ENCODE measurements at regions not wholly inside any gene's neighbourhood (a gene's known extent, or its start where the extent isn't known, plus 50 kb on each side); places are given as distances from the start of the nearest gene placed in this dataset.
A peak's percentile ranks its signal among the peaks of the same experiment; 100 is the strongest.

- in situ Hi-C loops (cut with MboI; ENCODE audit: low pct_unique_long_range_greater_than_20kb, low sequenced_read_pairs, unreplicated experiment), result no loop called here
- TF ChIP-seq CTCF (IDR thresholded peaks at IDR 0.05; ENCODE audit: extremely low read depth, insufficient read depth, missing control alignments), result no peak
These were observed 67.7 kb upstream of the ANO3 start for GRCh38 chr11:26264266-26264665.

GRCh38 chr11:26268980-26269660 lies 62.8 kb upstream of the ANO3 start:
- DNase-seq (ENCODE audit: low spot score), result no peak
- in situ Hi-C loops (cut with MboI; ENCODE audit: low pct_unique_long_range_greater_than_20kb, low sequenced_read_pairs, unreplicated experiment), result no loop called here
- TF ChIP-seq CTCF (IDR thresholded peaks at IDR 0.05; ENCODE audit: extremely low read depth, insufficient read depth, missing control alignments), result no peak

More at GRCh38 chr11:26264266-26264665, 67.7 kb upstream of the ANO3 start:
- DNase-seq (ENCODE audit: low spot score), result no peak

DNA sequence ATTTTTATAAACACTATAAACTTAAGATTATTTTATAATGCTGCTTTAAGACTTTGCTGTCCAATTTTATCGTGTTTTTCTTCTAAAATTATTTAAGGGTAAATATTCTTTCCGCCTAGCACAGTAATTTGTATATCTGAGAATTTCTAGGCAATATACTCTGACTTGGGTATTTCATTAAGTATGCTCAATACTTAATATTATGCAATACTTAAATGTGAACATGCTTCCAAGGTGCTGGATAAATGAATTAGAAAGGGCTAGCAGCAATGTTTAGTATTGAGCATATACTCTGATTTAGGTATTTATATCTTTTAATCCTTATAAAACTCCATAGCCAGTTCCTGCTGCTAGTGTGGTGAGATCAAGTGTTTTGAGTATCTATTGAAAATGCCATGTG lies 60.3 kb upstream of the ANO3 start:
- in situ Hi-C loops (cut with MboI; ENCODE audit: low pct_unique_long_range_greater_than_20kb, low sequenced_read_pairs, unreplicated experiment), result no loop called here
- no peak for DNase-seq (ENCODE audit: low spot score)
- no peak for TF ChIP-seq CTCF (IDR thresholded peaks at IDR 0.05; ENCODE audit: extremely low read depth, insufficient read depth, missing control alignments)

- in situ Hi-C loops (cut with MboI; ENCODE audit: low pct_unique_long_range_greater_than_20kb, low sequenced_read_pairs, unreplicated experiment), result loop anchor here (25.0 kb wide), 1 partner anchor 885 kb away; no protein-coding TSS in a partner anchor
- peak; percentile 94 for TF ChIP-seq CTCF (IDR thresholded peaks at IDR 0.05; ENCODE audit: extremely low read depth, insufficient read depth, missing control alignments)
- peak; percentile 7 for DNase-seq (ENCODE audit: low spot score)
These were observed 55.0 kb upstream of the ANO3 start for GRCh38 chr11:26276798-26277424.

DNA sequence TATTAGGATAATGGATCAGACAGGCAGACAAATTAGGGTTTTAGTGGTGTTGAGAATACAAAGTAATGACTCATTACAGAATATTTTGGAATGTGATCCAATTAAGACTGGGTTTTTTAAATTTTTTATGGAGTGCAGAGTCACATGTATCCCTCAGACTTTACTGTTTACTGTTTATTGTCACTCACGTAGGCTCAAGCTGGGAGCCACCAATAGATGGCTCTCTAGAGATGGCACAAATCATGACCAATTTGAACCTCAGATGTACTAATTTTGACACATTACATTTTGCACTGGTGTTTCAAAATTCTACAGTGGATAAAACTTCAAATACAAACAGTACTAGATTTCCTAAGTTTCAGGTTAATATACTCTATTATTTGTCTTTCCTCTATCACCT lies 53.6 kb upstream of the ANO3 start:
- DNase-seq (ENCODE audit: low spot score), result no peak
- peak; percentile 5 for TF ChIP-seq CTCF (IDR thresholded peaks at IDR 0.05; ENCODE audit: extremely low read depth, insufficient read depth, missing control alignments)
- in situ Hi-C loops (cut with MboI; ENCODE audit: low pct_unique_long_range_greater_than_20kb, low sequenced_read_pairs, unreplicated experiment), result loop anchor here (25.0 kb wide), 1 partner anchor 884 kb away; no protein-coding TSS in a partner anchor
